ENCODE measurements at regions not wholly inside any gene's neighbourhood (a gene's known extent, or its start where the extent isn't known, plus 50 kb on each side); places are given as distances from the start of the nearest gene placed in this dataset.

DNA sequence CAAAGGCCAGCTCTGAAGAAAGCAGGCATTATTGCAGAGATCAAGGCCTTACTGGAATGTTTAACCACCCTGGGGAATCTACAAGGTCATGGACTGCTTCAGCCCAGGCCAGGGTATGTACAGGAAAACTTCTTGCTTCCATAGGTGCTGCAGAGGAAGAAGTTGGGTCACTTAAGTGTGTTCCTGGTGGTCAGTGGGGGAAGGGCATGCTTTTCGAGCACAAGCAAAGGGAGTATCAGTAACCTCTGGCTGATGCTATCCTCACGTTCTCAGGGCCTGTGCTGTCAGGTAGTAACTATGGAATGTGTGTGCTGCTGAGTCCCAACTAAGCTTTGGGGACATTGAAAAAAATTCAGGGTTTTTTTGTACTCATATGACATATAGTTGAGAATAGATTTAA, 234.0 kb upstream of the SP4 start:
- TF ChIP-seq CTCF (conservative IDR thresholded peaks at IDR 0.05; ENCODE audit: low read length) = no peak
- TF ChIP-seq EZH2phosphoT487 (IDR thresholded peaks at IDR 0.05; ENCODE audit: borderline replicate concordance) = no peak
